Liver (tissue), 8 donors: ENCODE measurements at regions not wholly inside any gene's neighbourhood (a gene's known extent, or its start where the extent isn't known, plus 50 kb on each side); places are given as distances from the start of the nearest gene placed in this dataset.

Experiments used
- DNase-seq: peaks from one replicate; pipeline ENCODE4 v3.0.0-alpha.2; 2017; ENCODE audit warnings: low spot score
- H3K27ac ChIP-seq, 2 donors: one replicate each; pipeline ENCODE4 v1.7.0; 2013; ENCODE audit warnings: inconsistent platforms in 2 of 2, low read length in 2 of 2, control low read depth in 1 of 2, low read depth in 1 of 2, mild to moderate bottlenecking in 1 of 2
- H3K27me3 ChIP-seq, 4 donors: one replicate each; pipeline versions ENCODE4 v1.6.1 to v1.7.0; 2013; ENCODE audit warnings: low read length in 3 of 4, inconsistent platforms in 1 of 4, mild to moderate bottlenecking in 1 of 4, moderate library complexity in 1 of 4; ENCODE audit not compliant: control insufficient read depth in 4 of 4, insufficient read depth in 4 of 4
- H3K36me3 ChIP-seq, 4 donors: one replicate each; pipeline versions ENCODE4 v1.6.1 to v1.7.0; 2013; ENCODE audit warnings: low read length in 3 of 4, mild to moderate bottlenecking in 3 of 4, low read depth in 1 of 4, moderate library complexity in 1 of 4; ENCODE audit not compliant: control insufficient read depth in 4 of 4, insufficient read depth in 3 of 4
- H3K4me1 ChIP-seq, 4 donors: one replicate each; pipeline versions ENCODE4 v1.6.1 to v1.7.0; 2013; ENCODE audit warnings: low read length in 3 of 4, mild to moderate bottlenecking in 3 of 4, moderate library complexity in 1 of 4; ENCODE audit not compliant: control insufficient read depth in 4 of 4, insufficient read depth in 4 of 4
- H3K4me3 ChIP-seq, 3 donors: one replicate each; pipeline versions ENCODE4 v1.6.1 to v1.7.0; 2013; ENCODE audit warnings: low read length in 3 of 3, control low read depth in 1 of 3, low read depth in 1 of 3, mild to moderate bottlenecking in 1 of 3
- H3K9ac ChIP-seq, 2 donors: one replicate each; pipeline ENCODE4 v1.7.0; 2013; ENCODE audit warnings: low read length in 2 of 2, mild to moderate bottlenecking in 2 of 2, moderate library complexity in 2 of 2, control low read depth in 1 of 2, low read depth in 1 of 2
- H3K9me3 ChIP-seq, 4 donors: one replicate each; pipeline versions ENCODE4 v1.6.1 to v1.7.0; 2013; ENCODE audit warnings: low read length in 3 of 4; ENCODE audit not compliant: control insufficient read depth in 4 of 4
- ATF3 ChIP-seq: IDR thresholded peaks from 2 replicates; pipeline ENCODE4 v1.6.1; 2016; ENCODE audit warnings: antibody characterized with exemption
- CTCF ChIP-seq: fragments of 150-350 bp; IDR thresholded peaks from 2 replicates; pipeline ENCODE4 v1.5.1; 2017; ENCODE audit warnings: improper control_type of control experiment, low read depth, low read length; ENCODE audit not compliant: missing input control
- EGR1 ChIP-seq, 2 donors: IDR thresholded peaks; 2 replicates each; pipeline ENCODE4 v1.6.1; 2016 to 2018; ENCODE audit warnings: antibody characterized with exemption in 2 of 2, low read depth in 2 of 2
- FOXA1 ChIP-seq: IDR thresholded peaks from 2 replicates; pipeline ENCODE4 v1.6.1; 2016; ENCODE audit warnings: antibody characterized with exemption
- GABPA ChIP-seq, 2 donors: IDR thresholded peaks in 1 of 2; conservative IDR thresholded peaks in 1 of 2; 2 replicates each; pipeline ENCODE4 v1.6.1; 2016; ENCODE audit warnings: antibody characterized with exemption in 2 of 2, mild to moderate bottlenecking in 1 of 2, moderate library complexity in 1 of 2
- HNF4A ChIP-seq, 2 donors: conservative IDR thresholded peaks; 2 replicates each; pipeline ENCODE4 v1.6.1; 2016; ENCODE audit warnings: antibody characterized with exemption in 2 of 2, mild to moderate bottlenecking in 2 of 2
- JUND ChIP-seq, 2 donors: IDR thresholded peaks; 2 replicates each; pipeline ENCODE4 v1.6.1; 2016; ENCODE audit warnings: antibody characterized with exemption in 2 of 2
- MAX ChIP-seq: IDR thresholded peaks from 2 replicates; pipeline ENCODE4 v1.6.1; 2016; ENCODE audit warnings: antibody characterized with exemption
- NR2F2 ChIP-seq: IDR thresholded peaks from 2 replicates; pipeline ENCODE4 v1.6.1; 2016; ENCODE audit warnings: antibody characterized with exemption
- RAD21 ChIP-seq, 2 donors: IDR thresholded peaks; 2 replicates each; pipeline ENCODE4 v1.6.1; 2016; ENCODE audit warnings: antibody characterized with exemption in 2 of 2, mild to moderate bottlenecking in 2 of 2
- REST ChIP-seq: IDR thresholded peaks from 2 replicates; pipeline ENCODE4 v1.6.1; 2016; ENCODE audit warnings: antibody characterized with exemption, mild to moderate bottlenecking
- RXRA ChIP-seq, 2 donors: IDR thresholded peaks; 2 replicates each; pipeline ENCODE4 v1.6.1; 2017 to 2018; ENCODE audit warnings: antibody characterized with exemption in 2 of 2, mild to moderate bottlenecking in 1 of 2
- SP1 ChIP-seq: IDR thresholded peaks from 2 replicates; pipeline ENCODE4 v1.6.1; 2018; ENCODE audit warnings: antibody characterized with exemption, mild to moderate bottlenecking
- TAF1 ChIP-seq: conservative IDR thresholded peaks from 2 replicates; pipeline ENCODE4 v1.6.1; 2016; ENCODE audit warnings: antibody characterized with exemption, mild to moderate bottlenecking
- YY1 ChIP-seq: IDR thresholded peaks from 2 replicates; pipeline ENCODE4 v1.6.1; 2016; ENCODE audit warnings: antibody characterized with exemption, mild to moderate bottlenecking
- ZBTB33 ChIP-seq: IDR thresholded peaks from 2 replicates; pipeline ENCODE4 v1.6.1; 2016; ENCODE audit warnings: antibody characterized with exemption
- WGBS: extraction: QIAGEN DNeasy Blood & Tissue Kit; methylation state at CpG from one replicate; pipeline ENCODE4 v1.1.7; 2013; 5-methylcytosine and 5-hydroxymethylcytosine counted together
- donor health status: healthy.
- donor health status: healthy.
- donor health status: healthy.
- donor health status: healthy.
- donor health status: healthy.

- H3K4me3 ChIP-seq, result no peak overlapping the region
- H3K9me3 ChIP-seq, result no peaks in the 10 kb centered on the region
- H3K27ac ChIP-seq, result no peak overlapping the region
- DNase-seq, result no peak
- TF ChIP-seq CTCF (no peak), GABPA (IDR thresholded peaks at IDR 0.05 in 1 of 2, conservative IDR thresholded peaks at IDR 0.05 in 1 of 2) (no peak), RAD21 (IDR thresholded peaks at IDR 0.05) (no peak), JUND (IDR thresholded peaks at IDR 0.05) (no peak), MAX (no peak), HNF4A (conservative IDR thresholded peaks at IDR 0.05) (no peak), ATF3 (no peak), RXRA (IDR thresholded peaks at IDR 0.05) (no peak), EGR1 (IDR thresholded peaks at IDR 0.05; ENCODE audit: low read depth in 2 of 2) (no peak), REST (no peak)
- 41% methylated on average over 2 of the region's 2 CpGs for WGBS
- no peaks in the 10 kb centered on the region for H3K27me3 ChIP-seq
- no peaks in the 10 kb centered on the region for H3K36me3 ChIP-seq
- no peaks in the 10 kb centered on the region for H3K4me1 ChIP-seq
- no peak overlapping the region for H3K9ac ChIP-seq
These were observed 178.0 kb downstream of the IPMK start for GRCh38 chr10:58089739-58090138.

GRCh38 chr10:58087896-58088295, 179.8 kb downstream of the IPMK start:
- DNase-seq, result no peak
- Histone ChIP-seq H3K27me3 (no peaks in the 10 kb centered on the region), H3K27ac (no peak overlapping the region), H3K9me3 (no peaks in the 10 kb centered on the region), H3K4me1 (no peaks in the 10 kb centered on the region), H3K36me3 (no peaks in the 10 kb centered on the region), H3K9ac (no peak overlapping the region), H3K4me3 (no peak overlapping the region)
- TF ChIP-seq NR2F2 (no peak), FOXA1 (no peak), YY1 (no peak), TAF1 (no peak), SP1 (no peak), ZBTB33 (no peak), RAD21 (IDR thresholded peaks at IDR 0.05) (no peak)
